ENCODE measurements at regions not wholly inside any gene's neighbourhood (a gene's known extent, or its start where the extent isn't known, plus 50 kb on each side); places are given as distances from the start of the nearest gene placed in this dataset.

DNA sequence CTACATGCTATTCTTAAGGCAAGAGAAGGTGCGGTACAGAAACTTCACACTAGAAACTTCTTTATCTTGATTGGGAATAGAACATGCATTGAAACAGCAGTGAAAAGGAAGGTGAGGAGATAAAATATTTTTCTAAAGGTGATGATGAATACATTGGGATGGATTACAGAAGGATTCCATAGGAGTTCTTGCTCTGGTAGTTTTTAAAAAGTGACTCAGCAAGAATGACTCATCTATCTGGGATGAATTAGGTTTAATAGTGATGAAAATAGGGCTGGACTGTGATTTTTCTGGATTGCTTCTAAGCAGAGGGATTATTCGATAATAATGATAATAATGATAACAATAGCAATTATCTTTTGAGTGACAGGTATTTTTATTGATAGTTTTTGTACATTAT, 65.6 kb upstream of the HS3ST4 start:
- no peak for TF ChIP-seq CTCF (conservative IDR thresholded peaks at IDR 0.05)
- Mint-ChIP-seq H3K9me3 (no peaks in the 10 kb centered on the region), H3K36me3 (no peaks in the 10 kb centered on the region), H3K4me1 (ENCODE audit: unreplicated experiment) (no peaks in the 10 kb centered on the region), H3K27me3 (no peaks in the 10 kb centered on the region), H3K4me3 (no peak overlapping the region), H3K27ac (no peak overlapping the region)
- DNase-seq (ENCODE audit: extremely low spot score, unreplicated experiment): no peak

DNA sequence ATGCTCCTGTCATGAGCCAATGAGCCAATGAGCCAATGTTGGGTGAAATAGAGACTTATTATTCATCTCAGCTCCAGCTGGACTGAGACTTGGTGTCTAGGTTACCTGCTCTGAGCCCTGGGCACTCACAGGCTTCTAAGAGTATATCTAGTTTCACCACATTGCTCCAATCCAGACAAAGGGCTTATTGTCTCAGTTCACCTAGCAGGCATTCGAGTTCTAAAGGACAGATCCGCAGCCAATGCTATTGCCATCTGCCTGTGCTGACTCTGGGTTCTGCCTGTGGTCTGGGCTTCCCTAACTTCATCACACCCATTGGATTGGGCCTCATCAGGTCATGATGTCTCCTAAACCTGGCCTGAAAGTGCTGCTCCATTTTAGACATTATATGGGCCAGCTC, 66.1 kb upstream of the HS3ST4 start:
- Mint-ChIP-seq H3K4me1 (ENCODE audit: unreplicated experiment) (no peaks in the 10 kb centered on the region), H3K36me3 (no peaks in the 10 kb centered on the region), H3K27me3 (no peaks in the 10 kb centered on the region), H3K27ac (no peak overlapping the region), H3K9me3 (no peaks in the 10 kb centered on the region), H3K4me3 (no peak overlapping the region)
- no peak for TF ChIP-seq CTCF (conservative IDR thresholded peaks at IDR 0.05)
- DNase-seq (ENCODE audit: extremely low spot score, unreplicated experiment): no peak

DNA sequence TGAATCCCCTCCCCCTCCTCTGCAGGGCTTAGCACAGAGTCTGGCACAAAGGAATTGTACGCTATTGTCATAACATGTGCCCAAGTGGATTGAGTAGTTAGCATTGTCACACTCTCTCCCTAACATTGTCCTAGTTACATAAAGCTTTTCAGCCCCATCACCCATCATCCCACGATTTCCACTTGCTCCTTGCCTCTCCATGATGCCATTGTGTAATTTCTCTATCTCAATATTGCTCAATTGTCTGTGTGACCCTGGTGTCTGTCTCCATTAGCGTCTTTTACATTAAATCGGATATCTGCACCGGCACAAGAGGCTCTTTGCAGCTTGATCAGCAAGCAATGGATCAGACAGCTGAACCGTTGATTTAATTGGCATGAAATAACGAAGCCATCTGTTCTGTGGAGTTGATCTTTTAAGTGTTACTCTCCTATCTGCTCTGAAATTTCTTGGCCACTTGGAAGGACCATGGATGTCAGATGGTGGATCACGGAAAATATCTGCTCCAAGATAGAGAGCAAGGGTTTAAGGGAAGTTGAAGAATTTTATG, 77.0 kb upstream of the HS3ST4 start:
- Mint-ChIP-seq H3K4me3 (no peak overlapping the region), H3K27me3 (no peaks in the 10 kb centered on the region), H3K27ac (no peak overlapping the region), H3K9me3 (no peaks in the 10 kb centered on the region), H3K4me1 (ENCODE audit: unreplicated experiment) (no peaks in the 10 kb centered on the region), H3K36me3 (no peaks in the 10 kb centered on the region)
- no peak for TF ChIP-seq CTCF (conservative IDR thresholded peaks at IDR 0.05)
- DNase-seq (ENCODE audit: extremely low spot score, unreplicated experiment): no peak

GRCh38 chr16:25613931-25614330, 77.8 kb upstream of the HS3ST4 start:
- H3K27me3 Mint-ChIP-seq: no peaks in the 10 kb centered on the region
- no peak overlapping the region for H3K4me3 Mint-ChIP-seq
- TF ChIP-seq CTCF (conservative IDR thresholded peaks at IDR 0.05): no peak
- H3K27ac Mint-ChIP-seq: no peak overlapping the region
- no peaks in the 10 kb centered on the region for H3K36me3 Mint-ChIP-seq
- no peaks in the 10 kb centered on the region for H3K9me3 Mint-ChIP-seq
- DNase-seq (ENCODE audit: extremely low spot score, unreplicated experiment): no peak
- H3K4me1 Mint-ChIP-seq (ENCODE audit: unreplicated experiment): no peaks in the 10 kb centered on the region

GRCh38 chr16:25608002-25608401, 83.8 kb upstream of the HS3ST4 start:
- H3K27me3 Mint-ChIP-seq: no peaks in the 10 kb centered on the region

More at GRCh38 chr16:25608002-25608401, 83.8 kb upstream of the HS3ST4 start:
- no peak overlapping the region for H3K4me3 Mint-ChIP-seq
- no peak for TF ChIP-seq CTCF (conservative IDR thresholded peaks at IDR 0.05)
- no peaks in the 10 kb centered on the region for H3K9me3 Mint-ChIP-seq
- H3K4me1 Mint-ChIP-seq (ENCODE audit: unreplicated experiment): no peaks in the 10 kb centered on the region
- H3K36me3 Mint-ChIP-seq: no peaks in the 10 kb centered on the region
- no peak overlapping the region for H3K27ac Mint-ChIP-seq
- DNase-seq (ENCODE audit: extremely low spot score, unreplicated experiment): no peak

Data from type B pancreatic cell (in vitro differentiated cells).